Gastrocnemius medialis (tissue), 4 donors: ENCODE measurements at regions not wholly inside any gene's neighbourhood (a gene's known extent, or its start where the extent isn't known, plus 50 kb on each side); places are given as distances from the start of the nearest gene placed in this dataset.

Experiments
- CTCF ChIP-seq, 5 experiments: fragments of 450-650 bp in 3 of 5; fragments of 200-600 bp in 2 of 5; sonication (generic) in 2 of 5; IDR thresholded peaks in 4 of 5; conservative IDR thresholded peaks in 1 of 5; 1 replicate in 4 of 5; 2 replicates in 1 of 5; pipeline ENCODE4 v1.5.1; 2016 to 2019; ENCODE audit warnings: antibody characterized with exemption in 5 of 5, mild to moderate bottlenecking in 3 of 5, moderate library complexity in 3 of 5
- POLR2A ChIP-seq, 2 donors: fragments of 450-650 bp; IDR thresholded peaks; one replicate each; pipeline ENCODE4 v1.6.1; 2017; ENCODE audit warnings: antibody characterized with exemption in 2 of 2, mild to moderate bottlenecking in 2 of 2, moderate library complexity in 2 of 2

GRCh38 chr1:38430949-38431348, 384.4 kb upstream of the POU3F1 start:
- no peak for TF ChIP-seq CTCF (IDR thresholded peaks at IDR 0.05 in 4 of 5, conservative IDR thresholded peaks at IDR 0.05 in 1 of 5)
- TF ChIP-seq POLR2A (IDR thresholded peaks at IDR 0.05), result no peak
